Calu3 (cell line): ENCODE measurements at regions not wholly inside any gene's neighbourhood (a gene's known extent, or its start where the extent isn't known, plus 50 kb on each side); places are given as distances from the start of the nearest gene placed in this dataset.

Experiments used
- BruUV-seq: library from RNA; stranded (reverse); fragments of 400-500 nt; replicated peaks from 2 replicates; lab custom pipeline; 2021; lab: Mats Ljungman, UMichigan
- CTCF ChIA-PET: fragments of 300-600 bp; sonication (Branson Sonifier 250); formaldehyde crosslinking; loops from one replicate; lab custom pipeline; 2022; ENCODE audit warnings: antibody characterized with exemption; lab: Charles Lee
- DNase-seq: peaks from one replicate; pipeline ENCODE4 v3.0.0; 2022
- H3K27ac Mint-ChIP-seq: one replicate; pipeline ENCODE4 v1.8.0; 2022; ENCODE audit warnings: mixed read lengths; ENCODE audit not compliant: unreplicated experiment
- H3K27me3 Mint-ChIP-seq: one replicate; pipeline ENCODE4 v1.8.0; 2022; ENCODE audit warnings: mixed read lengths; ENCODE audit not compliant: unreplicated experiment
- H3K36me3 Mint-ChIP-seq: one replicate; pipeline ENCODE4 v1.8.0; 2022; ENCODE audit warnings: mild to moderate bottlenecking, moderate library complexity, mixed read lengths; ENCODE audit not compliant: insufficient read depth, unreplicated experiment
- H3K4me1 Mint-ChIP-seq: one replicate; pipeline ENCODE4 v1.8.0; 2022; ENCODE audit warnings: mild to moderate bottlenecking, low read depth, mixed read lengths; ENCODE audit not compliant: unreplicated experiment
- H3K4me3 Mint-ChIP-seq: one replicate; pipeline ENCODE4 v1.8.0; 2022; ENCODE audit warnings: mild to moderate bottlenecking, low read depth, moderate library complexity, mixed read lengths; ENCODE audit not compliant: unreplicated experiment
- H3K9me3 Mint-ChIP-seq: one replicate; pipeline ENCODE4 v1.8.0; 2022; ENCODE audit warnings: low read depth, mixed read lengths; ENCODE audit not compliant: unreplicated experiment
- CTCF ChIP-seq: fragments of 200-600 bp; IDR thresholded peaks from one replicate; pipeline ENCODE4 v1.8.0; 2022; ENCODE audit warnings: antibody characterized with exemption; ENCODE audit not compliant: unreplicated experiment
- intact Hi-C: fragments of 100-400 bp; cut with micrococcal nuclease; formaldehyde crosslinking; loops from one replicate; pipeline ENCODE4 v1.10.0; 2022; ENCODE audit not compliant: unreplicated experiment

GRCh38 chr13:74084375-74084935, 49.7 kb downstream of the KLF12 start:
- no TSS peak for BruUV-seq
- Mint-ChIP-seq H3K27ac (no peak overlapping the region), H3K4me3 (no peak overlapping the region), H3K9me3 (no peaks in the 10 kb centered on the region), H3K27me3 (no peaks in the 10 kb centered on the region), H3K36me3 (no peaks in the 10 kb centered on the region), H3K4me1 (no peaks in the 10 kb centered on the region)
- DNase-seq: no peak
- intact Hi-C loops: no loop called here
- CTCF ChIA-PET: no interaction called here
- no peak for TF ChIP-seq CTCF

- CTCF ChIA-PET: no interaction called here
- no peaks in the 10 kb centered on the region for H3K9me3 Mint-ChIP-seq
- H3K27me3 Mint-ChIP-seq: no peaks in the 10 kb centered on the region
- no TSS peak for BruUV-seq
- DNase-seq: no peak
- no peak overlapping the region for H3K4me3 Mint-ChIP-seq
- H3K27ac Mint-ChIP-seq: no peak overlapping the region
- no peak for TF ChIP-seq CTCF
- intact Hi-C loops: no loop called here
- H3K36me3 Mint-ChIP-seq: no peaks in the 10 kb centered on the region
- no peaks in the 10 kb centered on the region for H3K4me1 Mint-ChIP-seq
Observed at GRCh38 chr13:74082741-74083160, 51.5 kb downstream of the KLF12 start.

- intact Hi-C loops: no loop called here
- DNase-seq: no peak
- Mint-ChIP-seq H3K4me3 (no peak overlapping the region), H3K27me3 (no peaks in the 10 kb centered on the region), H3K27ac (no peak overlapping the region), H3K36me3 (no peaks in the 10 kb centered on the region), H3K9me3 (no peaks in the 10 kb centered on the region), H3K4me1 (no peaks in the 10 kb centered on the region)
- BruUV-seq: no TSS peak
- CTCF ChIA-PET: no interaction called here
- no peak for TF ChIP-seq CTCF
Observed at GRCh38 chr13:74080762-74081161, 53.4 kb downstream of the KLF12 start.

- no peak for DNase-seq
Observed at GRCh38 chr13:74077792-74078191, 56.4 kb downstream of the KLF12 start.

More at GRCh38 chr13:74077792-74078191, 56.4 kb downstream of the KLF12 start:
- CTCF ChIA-PET: no interaction called here
- H3K27me3 Mint-ChIP-seq: no peaks in the 10 kb centered on the region
- BruUV-seq: no TSS peak
- no peak overlapping the region for H3K27ac Mint-ChIP-seq
- H3K4me3 Mint-ChIP-seq: no peak overlapping the region
- no peaks in the 10 kb centered on the region for H3K9me3 Mint-ChIP-seq
- H3K36me3 Mint-ChIP-seq: no peaks in the 10 kb centered on the region
- intact Hi-C loops: no loop called here
- no peaks in the 10 kb centered on the region for H3K4me1 Mint-ChIP-seq
- TF ChIP-seq CTCF: no peak
